Caco-2 (cell line): ENCODE measurements at regions not wholly inside any gene's neighbourhood (a gene's known extent, or its start where the extent isn't known, plus 50 kb on each side); places are given as distances from the start of the nearest gene placed in this dataset.

ENCODE experiments used
- BruUV-seq: library from RNA; stranded (reverse); fragments of 400-500 nt; replicated peaks from 2 replicates; lab custom pipeline; 2021; lab: Mats Ljungman, UMichigan
- CTCF ChIA-PET: fragments of 300-600 bp; sonication (Branson Sonifier 250); formaldehyde crosslinking; loops from one replicate; lab custom pipeline; 2022; ENCODE audit warnings: antibody characterized with exemption; lab: Charles Lee
- POLR2A ChIA-PET: fragments of 300-600 bp; sonication (Branson Sonifier 250); formaldehyde crosslinking; loops from one replicate; lab custom pipeline; 2022; ENCODE audit warnings: antibody characterized with exemption; lab: Charles Lee
- DNase-seq, 2 experiments: peaks; one replicate each; pipeline versions ENCODE4 v3.0.0 to v3.0.0-alpha.2; 2020 to 2022
- H3K27me3 ChIP-seq: replicated peaks from 2 replicates; pipeline ENCODE4 v1.6.0; 2011; ENCODE audit warnings: low read length; ENCODE audit not compliant: control insufficient read depth, insufficient read depth
- H3K36me3 ChIP-seq: 2 replicates; pipeline ENCODE4 v1.5.1; 2011; ENCODE audit warnings: low read length; ENCODE audit not compliant: control insufficient read depth, insufficient read depth
- H3K4me1 ChIP-seq: fragments of 250-450 bp; sonication (Bioruptor Pico); 2 replicates; pipeline ENCODE4 v1.5.1; 2020; ENCODE audit warnings: mild to moderate bottlenecking
- H3K4me3 ChIP-seq: 2 replicates; pipeline ENCODE4 v1.5.1; 2011; ENCODE audit warnings: low read depth, mild to moderate bottlenecking, control low read depth, low read length
- H3K9me3 ChIP-seq: fragments of 250-450 bp; sonication (Bioruptor Pico); 2 replicates; pipeline ENCODE4 v1.5.1; 2020; ENCODE audit warnings: mild to moderate bottlenecking, moderate library complexity
- H3K27ac Mint-ChIP-seq: one replicate; pipeline ENCODE4 v1.8.0; 2022; ENCODE audit warnings: mixed read lengths; ENCODE audit not compliant: unreplicated experiment
- H3K27me3 Mint-ChIP-seq: one replicate; pipeline ENCODE4 v1.8.0; 2022; ENCODE audit warnings: mixed read lengths; ENCODE audit not compliant: insufficient read depth, unreplicated experiment
- H3K36me3 Mint-ChIP-seq: one replicate; pipeline ENCODE4 v1.8.0; 2022; ENCODE audit warnings: mild to moderate bottlenecking, mixed read lengths; ENCODE audit not compliant: insufficient read depth, unreplicated experiment
- H3K4me1 Mint-ChIP-seq: one replicate; pipeline ENCODE4 v1.8.0; 2022; ENCODE audit warnings: low read depth, mixed read lengths; ENCODE audit not compliant: unreplicated experiment
- H3K4me3 Mint-ChIP-seq: one replicate; pipeline ENCODE4 v1.8.0; 2022; ENCODE audit warnings: mild to moderate bottlenecking, moderate library complexity, mixed read lengths; ENCODE audit not compliant: unreplicated experiment
- H3K9me3 Mint-ChIP-seq: one replicate; pipeline ENCODE4 v1.8.0; 2022; ENCODE audit warnings: mixed read lengths; ENCODE audit not compliant: unreplicated experiment
- intact Hi-C: fragments of 100-400 bp; cut with micrococcal nuclease; formaldehyde crosslinking; loops from one replicate; pipeline ENCODE4 v1.10.0; 2022; ENCODE audit not compliant: unreplicated experiment
- TF ChIP-seq, protein P1 (sequence below), 2 experiments: fragments of 200-600 bp in 1 of 2; IDR thresholded peaks; 1 replicate in 1 of 2; 2 replicates in 1 of 2; pipeline versions ENCODE4 v1.5.1 to v1.8.0; 2011 to 2022; ENCODE audit warnings: antibody characterized with exemption in 1 of 2, control low read depth in 1 of 2, inconsistent platforms in 1 of 2, low read depth in 1 of 2, low read length in 1 of 2, mild to moderate bottlenecking in 1 of 2, moderate library complexity in 1 of 2; ENCODE audit not compliant: insufficient read depth in 1 of 2, severe bottlenecking in 1 of 2, unreplicated experiment in 1 of 2

DNA sequence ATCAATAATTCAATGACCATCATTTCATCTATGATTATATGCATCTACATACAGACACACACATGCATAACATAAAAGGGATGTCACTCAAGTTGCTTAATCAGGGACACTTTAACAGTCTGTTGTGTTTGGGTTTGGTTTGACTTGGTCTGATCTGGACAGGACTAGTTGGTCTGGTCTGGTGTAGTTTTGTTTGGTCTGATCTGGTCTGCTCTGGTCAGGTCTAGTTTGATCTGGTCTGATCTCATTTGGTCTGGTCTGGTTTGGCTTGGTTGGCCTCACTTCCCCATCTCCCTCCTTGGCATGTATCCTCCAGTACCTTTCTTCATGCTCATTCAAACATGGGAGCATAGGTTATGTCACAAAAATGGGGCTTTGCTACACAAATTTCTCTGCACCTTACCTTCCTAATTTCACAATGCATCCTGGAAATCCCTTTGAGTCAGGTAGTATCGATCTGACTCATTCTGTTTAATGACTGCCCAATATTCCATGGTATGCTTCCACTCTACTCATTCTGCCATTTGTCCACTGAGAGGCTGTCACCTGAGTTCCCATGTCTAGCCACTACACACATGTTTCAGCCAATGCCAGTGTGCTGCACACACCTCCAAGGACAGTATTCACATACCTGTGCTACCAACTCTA is 73.0 kb upstream of the TPM1 start:
- DNase-seq, result no peak
- no peaks in the 10 kb centered on the region for H3K9me3 Mint-ChIP-seq
- no TSS peak for BruUV-seq
- intact Hi-C loops, result no loop called here
- H3K4me1 ChIP-seq, result no peaks in the 10 kb centered on the region
- no peak overlapping the region for H3K4me3 ChIP-seq
- no peaks in the 10 kb centered on the region for H3K36me3 Mint-ChIP-seq
- H3K27ac Mint-ChIP-seq, result no peak overlapping the region
- H3K36me3 ChIP-seq, result no peaks in the 10 kb centered on the region
- POLR2A ChIA-PET, result no interaction called here
- H3K27me3 ChIP-seq, result no peaks in the 10 kb centered on the region
- TF ChIP-seq, protein P1, sequence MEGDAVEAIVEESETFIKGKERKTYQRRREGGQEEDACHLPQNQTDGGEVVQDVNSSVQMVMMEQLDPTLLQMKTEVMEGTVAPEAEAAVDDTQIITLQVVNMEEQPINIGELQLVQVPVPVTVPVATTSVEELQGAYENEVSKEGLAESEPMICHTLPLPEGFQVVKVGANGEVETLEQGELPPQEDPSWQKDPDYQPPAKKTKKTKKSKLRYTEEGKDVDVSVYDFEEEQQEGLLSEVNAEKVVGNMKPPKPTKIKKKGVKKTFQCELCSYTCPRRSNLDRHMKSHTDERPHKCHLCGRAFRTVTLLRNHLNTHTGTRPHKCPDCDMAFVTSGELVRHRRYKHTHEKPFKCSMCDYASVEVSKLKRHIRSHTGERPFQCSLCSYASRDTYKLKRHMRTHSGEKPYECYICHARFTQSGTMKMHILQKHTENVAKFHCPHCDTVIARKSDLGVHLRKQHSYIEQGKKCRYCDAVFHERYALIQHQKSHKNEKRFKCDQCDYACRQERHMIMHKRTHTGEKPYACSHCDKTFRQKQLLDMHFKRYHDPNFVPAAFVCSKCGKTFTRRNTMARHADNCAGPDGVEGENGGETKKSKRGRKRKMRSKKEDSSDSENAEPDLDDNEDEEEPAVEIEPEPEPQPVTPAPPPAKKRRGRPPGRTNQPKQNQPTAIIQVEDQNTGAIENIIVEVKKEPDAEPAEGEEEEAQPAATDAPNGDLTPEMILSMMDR (IDR thresholded peaks at IDR 0.05; ENCODE audit: insufficient read depth in 1 of 2, low read depth in 1 of 2, low read length in 1 of 2, severe bottlenecking in 1 of 2, unreplicated experiment in 1 of 2), result no peak
- H3K4me1 Mint-ChIP-seq, result no peaks in the 10 kb centered on the region
- no peaks in the 10 kb centered on the region for H3K9me3 ChIP-seq
- H3K27me3 Mint-ChIP-seq, result no peaks in the 10 kb centered on the region
- no peak overlapping the region for H3K4me3 Mint-ChIP-seq
- CTCF ChIA-PET, result no interaction called here

DNA sequence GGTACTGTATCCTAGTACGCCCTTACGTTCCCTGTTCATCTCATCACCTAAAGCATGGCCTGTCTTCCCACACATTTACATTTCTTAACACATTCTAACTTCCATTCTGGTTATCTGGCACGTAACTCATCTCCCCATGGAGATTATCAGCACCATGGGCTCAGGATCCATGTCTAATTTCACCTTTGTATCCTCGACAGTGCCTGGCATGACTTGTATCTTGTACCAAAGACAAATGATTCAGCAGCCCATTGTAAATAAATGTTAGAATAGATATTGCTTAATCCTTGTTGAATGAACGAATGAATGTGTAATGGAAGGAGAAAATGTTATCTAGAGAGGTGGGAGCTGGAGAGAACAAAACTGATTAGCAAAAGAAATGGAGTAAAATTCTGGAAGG is 69.7 kb upstream of the TPM1 start:
- no peak overlapping the region for H3K4me3 ChIP-seq
- no peaks in the 10 kb centered on the region for H3K36me3 ChIP-seq
- H3K27me3 Mint-ChIP-seq, result no peaks in the 10 kb centered on the region
- intact Hi-C loops, result no loop called here
- no peak overlapping the region for H3K27ac Mint-ChIP-seq
- DNase-seq, result no peak
- H3K27me3 ChIP-seq, result no peaks in the 10 kb centered on the region
- no peaks in the 10 kb centered on the region for H3K4me1 ChIP-seq
- no peaks in the 10 kb centered on the region for H3K36me3 Mint-ChIP-seq
- H3K4me1 Mint-ChIP-seq, result peaks cover 6% of the 10 kb centered on the region
- POLR2A ChIA-PET, result no interaction called here
- CTCF ChIA-PET, result no interaction called here
- BruUV-seq, result no TSS peak
- no peaks in the 10 kb centered on the region for H3K9me3 ChIP-seq
- TF ChIP-seq, protein P1 (IDR thresholded peaks at IDR 0.05; ENCODE audit: insufficient read depth in 1 of 2, low read depth in 1 of 2, low read length in 1 of 2, severe bottlenecking in 1 of 2, unreplicated experiment in 1 of 2), result no peak
- H3K4me3 Mint-ChIP-seq, result no peak overlapping the region
- no peaks in the 10 kb centered on the region for H3K9me3 Mint-ChIP-seq

DNA sequence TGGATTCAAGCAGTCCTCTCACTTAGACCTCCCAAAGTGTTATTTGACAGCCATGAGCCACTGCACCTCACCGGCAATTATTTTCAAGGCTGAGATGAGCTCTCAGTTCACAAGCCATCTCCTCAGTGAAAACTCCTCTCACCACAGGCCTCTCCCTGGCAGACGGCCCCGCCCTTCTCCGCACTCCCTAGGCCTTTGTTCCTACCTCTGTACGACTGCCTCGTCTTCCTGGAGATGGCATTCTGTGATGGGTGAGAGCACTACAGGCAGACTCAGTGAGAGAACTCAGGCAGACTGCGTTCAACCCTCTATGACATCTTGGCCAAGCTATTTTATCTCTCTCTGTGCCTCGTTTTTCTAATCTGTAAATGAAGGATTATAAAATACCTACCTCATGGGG is 67.0 kb upstream of the TPM1 start:
- peak overlapping the region; percentile 65 for H3K27ac Mint-ChIP-seq
- Histone ChIP-seq H3K9me3 (no peaks in the 10 kb centered on the region), H3K36me3 (no peaks in the 10 kb centered on the region), H3K4me1 (no peaks in the 10 kb centered on the region), H3K4me3 (no peak overlapping the region), H3K27me3 (no peaks in the 10 kb centered on the region)
- intact Hi-C loops, result no loop called here
- no peak overlapping the region for H3K4me3 Mint-ChIP-seq
- no peak for DNase-seq
- POLR2A ChIA-PET, result no interaction called here
- CTCF ChIA-PET, result no interaction called here
- no peaks in the 10 kb centered on the region for H3K36me3 Mint-ChIP-seq
- TF ChIP-seq, protein P1 (IDR thresholded peaks at IDR 0.05; ENCODE audit: insufficient read depth in 1 of 2, low read depth in 1 of 2, low read length in 1 of 2, severe bottlenecking in 1 of 2, unreplicated experiment in 1 of 2), result no peak
- H3K4me1 Mint-ChIP-seq, result peaks cover 6% of the 10 kb centered on the region
- no peaks in the 10 kb centered on the region for H3K27me3 Mint-ChIP-seq
- H3K9me3 Mint-ChIP-seq, result no peaks in the 10 kb centered on the region
- no TSS peak for BruUV-seq
